HEK293 (cell line): ENCODE measurements at regions not wholly inside any gene's neighbourhood (a gene's known extent, or its start where the extent isn't known, plus 50 kb on each side); places are given as distances from the start of the nearest gene placed in this dataset.

Source experiments
- CTCF ChIA-PET: fragments of 350-600 bp; formaldehyde crosslinking; extraction: SDS; loops from one replicate; lab custom pipeline; 2021; ENCODE audit warnings: antibody characterized with exemption; lab: Yijun Ruan, JAX
- POLR2A ChIA-PET: fragments of 300-600 bp; formaldehyde crosslinking; extraction: SDS; loops from one replicate; lab custom pipeline; 2020; ENCODE audit warnings: antibody characterized with exemption, inconsistent platforms; lab: Yijun Ruan, JAX
- H3K27ac ChIP-seq: fragments of 200-500 bp; sonication (Bioruptor generic); 2 replicates; pipeline ENCODE4 v1.5.1; 2014; ENCODE audit warnings: low read depth, low read length, control low read depth, inconsistent platforms; ENCODE audit errors: extremely low read depth
- H3K36me3 ChIP-seq, 2 experiments: fragments of 200-500 bp in 1 of 2; sonication (Bioruptor generic) in 1 of 2; 1 replicate in 1 of 2; 2 replicates in 1 of 2; pipeline ENCODE4 v1.5.1; 2014 to 2017; ENCODE audit warnings: inconsistent platforms in 2 of 2, low read length in 2 of 2; ENCODE audit not compliant: control insufficient read depth in 2 of 2, insufficient read depth in 1 of 2
- H3K4me1 ChIP-seq: fragments of 200-500 bp; sonication (Bioruptor generic); 2 replicates; pipeline ENCODE4 v1.5.1; 2014; ENCODE audit warnings: mild to moderate bottlenecking, low read length, inconsistent platforms; ENCODE audit not compliant: control insufficient read depth, insufficient read depth
- H3K4me3 ChIP-seq: 2 replicates; pipeline ENCODE4 v1.5.1; 2011; ENCODE audit warnings: low read depth, mild to moderate bottlenecking, control low read depth, low read length, moderate library complexity
- H3K9me3 ChIP-seq: fragments of 200-500 bp; sonication (Bioruptor generic); 2 replicates; pipeline ENCODE4 v1.5.1; 2014; ENCODE audit warnings: low read depth, low read length, inconsistent platforms; ENCODE audit not compliant: control insufficient read depth, insufficient read depth
- PATZ1 ChIP-seq: fragments of 450-650 bp; formaldehyde crosslinking; IDR thresholded peaks from 2 replicates; pipeline ENCODE4 v1.5.1; 2016; ENCODE audit warnings: missing biosample characterization, missing genetic modification characterization
- REPIN1 ChIP-seq: fragments of 450-650 bp; formaldehyde crosslinking; IDR thresholded peaks from 2 replicates; pipeline ENCODE4 v1.5.1; 2017; ENCODE audit warnings: missing biosample characterization, missing genetic modification characterization, low read depth
- SP7 ChIP-seq: fragments of 450-650 bp; formaldehyde crosslinking; IDR thresholded peaks from 2 replicates; pipeline ENCODE4 v1.5.1; 2016; ENCODE audit warnings: missing biosample characterization, missing genetic modification characterization
- YY2 ChIP-seq: fragments of 450-650 bp; formaldehyde crosslinking; IDR thresholded peaks from 2 replicates; pipeline ENCODE4 v1.5.1; 2016; ENCODE audit warnings: missing biosample characterization, missing genetic modification characterization
- ZFHX2 ChIP-seq: fragments of 450-650 bp; formaldehyde crosslinking; conservative IDR thresholded peaks from 2 replicates; pipeline ENCODE4 v1.5.1; 2016; ENCODE audit warnings: missing biosample characterization, missing genetic modification characterization
- ZFP3 ChIP-seq: fragments of 450-650 bp; formaldehyde crosslinking; IDR thresholded peaks from 2 replicates; pipeline ENCODE4 v1.5.1; 2016; ENCODE audit warnings: low read depth, missing biosample characterization, missing genetic modification characterization
- ZIC2 ChIP-seq: fragments of 450-650 bp; formaldehyde crosslinking; IDR thresholded peaks from 2 replicates; pipeline ENCODE4 v1.5.1; 2016; ENCODE audit warnings: missing biosample characterization, missing genetic modification characterization
- ZNF114 ChIP-seq: fragments of 450-650 bp; formaldehyde crosslinking; IDR thresholded peaks from 2 replicates; pipeline ENCODE4 v1.5.0; 2017; ENCODE audit warnings: missing biosample characterization, missing genetic modification characterization
- ZNF140 ChIP-seq: fragments of 450-650 bp; formaldehyde crosslinking; IDR thresholded peaks from 2 replicates; pipeline ENCODE4 v1.5.1; 2016; ENCODE audit warnings: missing biosample characterization, missing genetic modification characterization
- ZNF2 ChIP-seq: fragments of 450-650 bp; formaldehyde crosslinking; IDR thresholded peaks from 2 replicates; pipeline ENCODE4 v1.5.1; 2016; ENCODE audit warnings: missing biosample characterization, missing genetic modification characterization
- ZNF248 ChIP-seq: fragments of 450-650 bp; formaldehyde crosslinking; IDR thresholded peaks from 2 replicates; pipeline ENCODE4 v1.5.1; 2017; ENCODE audit warnings: missing biosample characterization, missing genetic modification characterization
- ZNF391 ChIP-seq: fragments of 450-650 bp; formaldehyde crosslinking; IDR thresholded peaks from 2 replicates; pipeline ENCODE4 v1.5.1; 2016; ENCODE audit warnings: low read depth, missing biosample characterization, missing genetic modification characterization, borderline replicate concordance
- ZNF513 ChIP-seq: fragments of 450-650 bp; IDR thresholded peaks from 2 replicates; pipeline ENCODE4 v1.5.1; 2018; ENCODE audit warnings: missing biosample characterization, missing genetic modification characterization
- ZNF548 ChIP-seq: fragments of 450-650 bp; formaldehyde crosslinking; IDR thresholded peaks from 2 replicates; pipeline ENCODE4 v1.5.1; 2016; ENCODE audit warnings: missing biosample characterization, missing genetic modification characterization
- ZNF600 ChIP-seq: fragments of 450-650 bp; formaldehyde crosslinking; IDR thresholded peaks from 2 replicates; pipeline ENCODE4 v1.5.1; 2016; ENCODE audit warnings: missing biosample characterization, missing genetic modification characterization
- ZNF621 ChIP-seq: fragments of 450-650 bp; formaldehyde crosslinking; IDR thresholded peaks from 2 replicates; pipeline ENCODE4 v1.5.1; 2017; ENCODE audit warnings: missing biosample characterization, missing genetic modification characterization
- TF ChIP-seq, protein P1 (sequence below): fragments of 450-650 bp; formaldehyde crosslinking; IDR thresholded peaks from 2 replicates; pipeline ENCODE4 v1.5.1; 2016; ENCODE audit warnings: missing biosample characterization, missing genetic modification characterization
- TF ChIP-seq, protein P2 (sequence below): fragments of 450-650 bp; formaldehyde crosslinking; IDR thresholded peaks from 2 replicates; pipeline ENCODE4 v1.5.1; 2017; ENCODE audit warnings: missing biosample characterization, missing genetic modification characterization

GRCh38 chr10:118508863-118509262 is 86.6 kb downstream of the PRLHR start:
- TF ChIP-seq ZNF513 (tag by site-specific recombination) (no peak), ZNF2 (tag by site-specific recombination) (no peak), ZIC2 (no peak), SP7 (tag by site-specific recombination) (no peak), ZNF600 (tag by site-specific recombination) (no peak), REPIN1 (tag by site-specific recombination) (no peak), ZFP3 (no peak), ZNF621 (tag by site-specific recombination) (no peak), ZNF248 (tag by site-specific recombination) (no peak), ZNF391 (tag by site-specific recombination) (no peak), ZNF140 (tag by site-specific recombination) (no peak)
- ChIA-PET CTCF (no interaction called here), POLR2A (no interaction called here)
- Histone ChIP-seq H3K9me3 (no peaks in the 10 kb centered on the region), H3K27ac (no peak overlapping the region), H3K36me3 (no peaks in the 10 kb centered on the region), H3K4me3 (no peak overlapping the region), H3K4me1 (no peaks in the 10 kb centered on the region)

DNA sequence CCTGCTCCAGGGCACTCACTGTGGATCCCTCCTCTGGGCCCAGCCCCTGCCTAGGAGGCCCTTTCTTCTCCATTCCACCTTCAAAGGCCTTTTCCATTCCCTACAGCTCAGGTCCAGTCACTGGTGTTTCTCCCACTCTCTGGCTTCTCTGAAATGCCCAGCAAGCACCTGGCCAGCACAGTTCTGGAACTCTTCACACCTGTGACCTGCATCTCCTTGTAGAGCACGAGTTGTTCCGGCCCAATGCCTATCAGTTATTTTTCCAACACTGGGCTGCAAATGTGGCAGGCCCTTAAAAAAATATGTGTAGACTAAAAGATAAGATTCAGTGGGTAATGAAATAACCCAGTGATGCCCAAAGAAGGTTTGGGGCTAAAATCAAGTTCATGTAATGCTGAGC is 87.1 kb downstream of the PRLHR start:
- no peaks in the 10 kb centered on the region for H3K9me3 ChIP-seq
- no peak overlapping the region for H3K27ac ChIP-seq
- H3K4me3 ChIP-seq: no peak overlapping the region
- H3K36me3 ChIP-seq: no peaks in the 10 kb centered on the region
- TF ChIP-seq ZFHX2 (tag by site-specific recombination): no peak
- no peak for TF ChIP-seq ZNF114 (tag by site-specific recombination)
- TF ChIP-seq ZNF248 (tag by site-specific recombination): no peak
- no peak for TF ChIP-seq YY2 (tag by site-specific recombination)
- TF ChIP-seq PATZ1 (tag by site-specific recombination): no peak
- TF ChIP-seq, protein P1, sequence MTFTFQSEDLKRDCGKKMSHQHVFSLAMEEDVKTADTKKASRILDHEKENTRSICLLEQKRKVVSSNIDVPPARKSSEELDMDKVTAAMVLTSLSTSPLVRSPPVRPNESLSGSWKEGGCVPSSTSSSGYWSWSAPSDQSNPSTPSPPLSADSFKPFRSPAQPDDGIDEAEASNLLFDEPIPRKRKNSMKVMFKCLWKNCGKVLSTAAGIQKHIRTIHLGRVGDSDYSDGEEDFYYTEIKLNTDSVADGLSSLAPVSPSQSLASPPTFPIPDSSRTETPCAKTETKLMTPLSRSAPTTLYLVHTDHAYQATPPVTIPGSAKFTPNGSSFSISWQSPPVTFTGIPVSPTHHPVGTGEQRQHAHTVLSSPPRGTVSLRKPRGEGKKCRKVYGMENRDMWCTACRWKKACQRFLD (tag by site-specific recombination): no peak
- no peak for TF ChIP-seq ZNF548
- TF ChIP-seq, protein P2, sequence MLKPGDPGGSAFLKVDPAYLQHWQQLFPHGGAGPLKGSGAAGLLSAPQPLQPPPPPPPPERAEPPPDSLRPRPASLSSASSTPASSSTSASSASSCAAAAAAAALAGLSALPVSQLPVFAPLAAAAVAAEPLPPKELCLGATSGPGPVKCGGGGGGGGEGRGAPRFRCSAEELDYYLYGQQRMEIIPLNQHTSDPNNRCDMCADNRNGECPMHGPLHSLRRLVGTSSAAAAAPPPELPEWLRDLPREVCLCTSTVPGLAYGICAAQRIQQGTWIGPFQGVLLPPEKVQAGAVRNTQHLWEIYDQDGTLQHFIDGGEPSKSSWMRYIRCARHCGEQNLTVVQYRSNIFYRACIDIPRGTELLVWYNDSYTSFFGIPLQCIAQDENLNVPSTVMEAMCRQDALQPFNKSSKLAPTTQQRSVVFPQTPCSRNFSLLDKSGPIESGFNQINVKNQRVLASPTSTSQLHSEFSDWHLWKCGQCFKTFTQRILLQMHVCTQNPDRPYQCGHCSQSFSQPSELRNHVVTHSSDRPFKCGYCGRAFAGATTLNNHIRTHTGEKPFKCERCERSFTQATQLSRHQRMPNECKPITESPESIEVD (tag by site-specific recombination): no peak
- no peaks in the 10 kb centered on the region for H3K4me1 ChIP-seq
- ChIA-PET POLR2A (no interaction called here), CTCF (no interaction called here)
